Amniotic stem cell (primary cell): ENCODE measurements at regions not wholly inside any gene's neighbourhood (a gene's known extent, or its start where the extent isn't known, plus 50 kb on each side); places are given as distances from the start of the nearest gene placed in this dataset.

ENCODE experiments used
- DNase-seq: peaks from one replicate; lab custom pipeline; 2025; lab: John Stamatoyannopoulos, UW

- no peak for DNase-seq
These were observed 84.4 kb upstream of the ID4 start for GRCh38 chr6:19752746-19753145.

DNA sequence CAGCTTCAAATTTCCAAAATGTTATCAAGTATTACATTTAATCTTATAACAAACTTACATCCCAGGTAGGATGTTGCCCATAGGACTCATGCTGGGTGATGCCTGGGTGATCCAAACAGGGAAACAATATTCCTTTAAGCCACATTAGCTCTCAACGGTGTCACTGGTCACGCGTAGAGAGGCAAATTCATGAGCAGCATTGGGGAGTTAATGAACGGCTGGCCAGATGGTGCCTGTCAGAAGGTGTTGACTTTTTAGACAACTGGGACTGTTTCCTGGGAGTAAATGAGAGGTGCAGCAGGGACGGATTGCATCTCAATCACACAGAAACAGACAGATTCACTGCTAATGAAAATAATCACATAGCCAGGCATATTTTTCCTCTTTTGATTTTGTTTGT lies 83.3 kb upstream of the ID4 start:
- DNase-seq, result no peak

DNA sequence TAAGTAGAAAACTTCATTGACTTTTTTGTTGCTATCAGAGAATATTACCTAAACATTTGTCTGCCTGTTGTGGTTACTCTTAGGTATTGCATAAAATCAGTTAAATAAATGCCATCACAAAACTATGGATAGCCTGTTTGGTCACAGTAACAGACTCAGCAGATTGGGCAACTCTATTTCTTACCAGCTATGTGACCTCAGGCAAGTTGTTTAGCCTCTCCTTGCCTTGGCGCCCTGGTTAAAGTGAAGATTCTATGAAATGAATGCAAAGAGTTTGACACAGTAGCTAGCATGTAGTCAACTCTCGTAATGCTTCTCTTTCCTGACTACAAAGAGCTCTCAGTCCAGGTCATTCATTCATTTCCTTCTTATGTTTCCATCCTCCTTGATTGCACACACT lies 82.5 kb upstream of the ID4 start:
- no peak for DNase-seq

DNA sequence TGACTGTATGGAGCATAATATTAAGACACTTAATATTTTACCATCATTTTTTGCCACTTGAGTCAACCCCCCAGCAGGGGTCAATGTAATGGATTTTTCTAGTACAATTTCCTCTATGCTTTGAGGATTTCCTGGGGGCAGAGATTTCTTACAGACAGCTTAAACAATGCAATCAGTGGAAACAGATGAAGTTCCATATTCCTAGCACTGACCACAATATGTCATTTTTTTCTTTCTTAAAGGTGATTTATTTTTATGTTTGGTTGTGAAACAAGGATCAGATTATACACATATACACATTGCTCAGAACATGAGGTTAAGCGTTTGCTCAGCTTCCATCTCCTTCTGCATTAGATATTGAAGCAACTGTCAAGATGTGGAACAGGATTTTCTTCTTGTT lies 82.0 kb upstream of the ID4 start:
- no peak for DNase-seq

- DNase-seq, result no peak
These were observed 80.1 kb upstream of the ID4 start for GRCh38 chr6:19757036-19757435.

DNA sequence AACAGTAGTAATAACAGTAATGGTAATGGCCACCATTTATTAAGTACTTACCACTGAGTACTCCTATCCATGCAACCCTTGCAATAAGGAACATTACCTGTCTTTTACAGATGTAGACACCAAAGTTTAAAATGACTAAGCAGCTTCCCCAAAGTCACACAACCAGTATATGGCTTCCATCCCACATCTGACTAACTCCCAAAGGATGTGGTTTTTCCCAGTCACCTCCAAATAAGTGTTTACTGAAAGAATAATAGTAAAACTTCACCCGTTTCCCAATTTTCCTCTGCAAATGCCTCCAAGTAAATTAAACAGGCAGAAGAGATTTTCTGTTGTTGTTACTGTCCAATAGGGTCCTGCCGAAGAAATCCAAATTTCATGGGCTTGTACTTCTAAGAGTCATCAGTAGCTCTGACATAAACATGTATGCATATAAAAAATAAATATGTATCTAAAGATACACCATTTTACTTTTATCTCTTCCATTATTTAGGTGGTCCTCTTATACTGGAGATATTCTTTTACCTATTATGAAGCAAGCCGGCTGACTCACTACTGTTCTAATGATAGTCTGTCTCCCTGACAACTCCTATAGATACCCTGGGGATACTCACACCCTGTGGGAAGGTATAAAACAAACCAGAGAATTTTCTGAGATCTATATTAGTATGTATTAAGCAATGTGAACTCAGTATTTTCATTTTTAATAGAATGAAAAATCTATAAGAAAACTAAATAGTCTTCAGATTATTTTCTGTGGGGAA lies 77.9 kb upstream of the ID4 start:
- peak; percentile 16 for DNase-seq

GRCh38 chr6:19761121-19761520 lies 76.0 kb upstream of the ID4 start:
- DNase-seq, result no peak

- DNase-seq, result no peak
These were observed 65.3 kb upstream of the ID4 start for GRCh38 chr6:19771753-19772336.

- DNase-seq, result no peak
These were observed 64.3 kb upstream of the ID4 start for GRCh38 chr6:19772891-19773290.

GRCh38 chr6:19781269-19781668 lies 55.9 kb upstream of the ID4 start:
- DNase-seq, result no peak

GRCh38 chr6:19782588-19782987 lies 54.6 kb upstream of the ID4 start:
- no peak for DNase-seq
